Transverse colon (tissue), 4 donors: ENCODE measurements at regions not wholly inside any gene's neighbourhood (a gene's known extent, or its start where the extent isn't known, plus 50 kb on each side); places are given as distances from the start of the nearest gene placed in this dataset.

Experiments
- DNase-seq: peaks from one replicate; pipeline ENCODE4 v3.0.0-alpha.2; 2019
- H3K27ac ChIP-seq, 4 donors: fragments of 200-600 bp; sonication (generic); 2 replicates each; pipeline ENCODE4 v1.5.1; 2016 to 2018; ENCODE audit warnings: inconsistent platforms in 4 of 4
- H3K27me3 ChIP-seq: fragments of 200-600 bp; sonication (generic); 2 replicates; pipeline ENCODE4 v1.5.1; 2017; ENCODE audit warnings: inconsistent platforms
- H3K36me3 ChIP-seq, 4 donors: fragments of 200-600 bp; sonication (generic); 2 replicates each; pipeline ENCODE4 v1.5.1; 2017 to 2019; ENCODE audit warnings: inconsistent platforms in 4 of 4
- H3K4me1 ChIP-seq, 4 donors: fragments of 200-600 bp; sonication (generic); 2 replicates each; pipeline ENCODE4 v1.5.1; 2017 to 2020; ENCODE audit warnings: inconsistent platforms in 4 of 4
- H3K4me3 ChIP-seq, 4 donors: fragments of 200-600 bp; sonication (generic); 1 replicate in 1 of 4; 2 replicates in 3 of 4; pipeline versions ENCODE4 v1.5.1 to v1.6.1; 2017 to 2019; ENCODE audit warnings: inconsistent platforms in 4 of 4
- H3K9me3 ChIP-seq, 2 donors: fragments of 200-600 bp; sonication (generic); 2 replicates each; pipeline ENCODE4 v1.5.1; 2017 to 2019; ENCODE audit warnings: inconsistent platforms in 2 of 2
- CTCF ChIP-seq, 5 experiments: fragments of 200-600 bp in 3 of 5; fragments of 450-650 bp in 2 of 5; sonication (generic) in 3 of 5; IDR thresholded peaks; 1 replicate in 2 of 5; 2 replicates in 3 of 5; pipeline ENCODE4 v1.5.1; 2016 to 2017; ENCODE audit warnings: antibody characterized with exemption in 5 of 5, inconsistent platforms in 3 of 5, mild to moderate bottlenecking in 2 of 5, moderate library complexity in 1 of 5
- EP300 ChIP-seq: sonication (generic); formaldehyde crosslinking; IDR thresholded peaks from one replicate; pipeline ENCODE4 v1.6.1; 2017; ENCODE audit warnings: antibody characterized with exemption, low read depth
- POLR2A ChIP-seq: fragments of 450-650 bp; IDR thresholded peaks from one replicate; pipeline ENCODE4 v1.6.1; 2016; ENCODE audit warnings: antibody characterized with exemption, mild to moderate bottlenecking, moderate library complexity
- POLR2AphosphoS5 ChIP-seq, 3 donors: sonication (generic); formaldehyde crosslinking; IDR thresholded peaks; one replicate each; pipeline ENCODE4 v1.6.1; 2016; ENCODE audit warnings: antibody characterized with exemption in 3 of 3
- WGBS, 2 donors: methylation state at CpG; one replicate each; pipeline ENCODE4 v1.1.5; 2018; ENCODE audit warnings: low coverage in 1 of 2; 5-methylcytosine and 5-hydroxymethylcytosine counted together
- in situ Hi-C, 4 donors: fragments of 200-750 bp; cut with MboI; loops; one replicate each; pipeline versions ENCODE4 v1.15.0 to v1.15.1; 2017; ENCODE audit warnings: low sequenced_read_pairs in 3 of 4, low pct_ligation_motif_present in 1 of 4, low pct_unique_long_range_greater_than_20kb in 1 of 4
- intact Hi-C: fragments of 100-400 bp; cut with DNase I; formaldehyde crosslinking; loops from one replicate; pipeline ENCODE4 v1.15.1; 2023; ENCODE audit warnings: low total_unique reads

- WGBS, 2 donors: 79 to 84% methylated on average over 5 to 27 of the region's 27 CpGs
- TF ChIP-seq POLR2A: no peak
- no peak for TF ChIP-seq CTCF (IDR thresholded peaks at IDR 0.05)
- no peak for TF ChIP-seq POLR2AphosphoS5 (IDR thresholded peaks at IDR 0.05)
- TF ChIP-seq EP300: no peak
- Histone ChIP-seq H3K27ac (no peak overlapping the region), H3K4me3 (no peak overlapping the region), H3K27me3 (peaks cover 22% of the 10 kb centered on the region), H3K4me1 (no peaks in the 10 kb centered on the region), H3K9me3 (no peaks in the 10 kb centered on the region), H3K36me3 (no peaks in the 10 kb centered on the region)
- in situ Hi-C loops: no loop called here
- no peak for DNase-seq
- intact Hi-C loops: no loop called here
These were observed 98.7 kb downstream of the CPZ start for GRCh38 chr4:8691151-8691775.

GRCh38 chr4:8690216-8691150 lies 97.9 kb downstream of the CPZ start:
- no peak for DNase-seq
- WGBS, 2 donors: 70 to 87% methylated on average over 3 to 23 of the region's 23 CpGs
- in situ Hi-C loops (no loop called here), intact Hi-C loops (no loop called here)
- Histone ChIP-seq H3K36me3 (no peaks in the 10 kb centered on the region), H3K27ac (no peak overlapping the region), H3K27me3 (peaks cover 22% of the 10 kb centered on the region), H3K4me3 (no peak overlapping the region), H3K9me3 (no peaks in the 10 kb centered on the region), H3K4me1 (no peaks in the 10 kb centered on the region)
- TF ChIP-seq POLR2AphosphoS5 (IDR thresholded peaks at IDR 0.05) (no peak), EP300 (no peak), CTCF (IDR thresholded peaks at IDR 0.05) (no peak), POLR2A (no peak)

DNA sequence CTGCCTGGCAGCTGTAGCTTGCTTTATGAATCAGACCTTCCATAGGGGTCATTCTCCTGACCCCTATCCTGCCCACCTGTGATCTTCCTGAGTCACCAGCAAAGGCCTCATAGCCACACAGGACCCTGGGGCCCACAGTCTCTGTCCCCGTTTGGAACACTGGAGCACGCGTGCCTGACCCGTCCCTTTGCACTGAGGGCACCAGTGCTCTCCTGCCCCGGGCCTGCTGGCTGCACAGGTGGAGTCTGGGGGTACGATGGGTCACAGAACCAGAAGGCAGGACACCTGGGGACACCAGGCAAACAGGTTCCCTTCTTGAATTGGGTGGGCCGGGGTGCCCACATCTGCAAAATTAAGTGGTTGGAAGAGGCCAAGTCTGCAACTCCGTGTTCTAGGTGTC lies 97.2 kb downstream of the CPZ start:
- intact Hi-C loops (no loop called here), in situ Hi-C loops (no loop called here)
- H3K4me3 ChIP-seq: no peak overlapping the region
- DNase-seq: no peak
- no peaks in the 10 kb centered on the region for H3K4me1 ChIP-seq
- H3K36me3 ChIP-seq: no peaks in the 10 kb centered on the region
- no peaks in the 10 kb centered on the region for H3K9me3 ChIP-seq
- H3K27me3 ChIP-seq: peaks cover 22% of the 10 kb centered on the region
- 33 to 78% methylated on average over 1 to 3 of the region's 8 CpGs for WGBS, 2 donors
- no peak overlapping the region for H3K27ac ChIP-seq
- TF ChIP-seq EP300: no peak

DNA sequence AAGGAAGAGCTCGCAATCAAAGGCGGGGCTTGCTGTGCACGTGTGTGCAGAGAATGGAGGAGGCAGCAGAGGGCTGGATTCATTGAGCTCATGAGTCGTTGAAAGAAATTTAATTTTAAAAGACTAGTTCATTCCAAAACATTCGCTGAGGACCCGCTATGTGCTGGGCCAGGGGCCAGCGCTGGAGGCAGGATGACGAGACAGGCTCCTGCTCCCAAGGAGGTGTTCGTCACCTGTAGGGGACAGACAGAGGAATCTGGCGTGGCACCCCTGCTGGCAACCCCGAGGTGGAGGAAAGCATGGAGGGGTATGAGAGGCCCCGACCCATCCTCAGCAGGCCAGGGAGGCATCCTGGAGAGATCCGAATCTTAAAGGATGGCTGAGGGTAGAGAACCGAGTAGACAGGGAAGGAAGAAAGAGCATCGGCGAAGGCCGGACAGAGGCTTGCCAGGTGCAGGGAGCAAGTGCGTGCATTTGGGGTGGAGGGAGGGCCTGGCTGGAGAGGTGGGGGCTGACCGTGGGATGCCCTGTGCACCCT lies 96.4 kb downstream of the CPZ start:
- H3K27me3 ChIP-seq: peaks cover 22% of the 10 kb centered on the region
- H3K27ac ChIP-seq: no peak overlapping the region
- no peak for TF ChIP-seq POLR2A
- no peak for TF ChIP-seq CTCF (IDR thresholded peaks at IDR 0.05)
- no peak for TF ChIP-seq EP300
- TF ChIP-seq POLR2AphosphoS5 (IDR thresholded peaks at IDR 0.05): no peak
- in situ Hi-C loops: no loop called here
- intact Hi-C loops: no loop called here
- H3K4me1 ChIP-seq: no peaks in the 10 kb centered on the region
- no peaks in the 10 kb centered on the region for H3K9me3 ChIP-seq
- no peak for DNase-seq
- H3K4me3 ChIP-seq: no peak overlapping the region
- H3K36me3 ChIP-seq: no peaks in the 10 kb centered on the region
- 65 to 70% methylated on average over 5 to 19 of the region's 19 CpGs for WGBS, 2 donors
